ENCODE measurements at regions not wholly inside any gene's neighbourhood (a gene's known extent, or its start where the extent isn't known, plus 50 kb on each side); places are given as distances from the start of the nearest gene placed in this dataset.

DNA sequence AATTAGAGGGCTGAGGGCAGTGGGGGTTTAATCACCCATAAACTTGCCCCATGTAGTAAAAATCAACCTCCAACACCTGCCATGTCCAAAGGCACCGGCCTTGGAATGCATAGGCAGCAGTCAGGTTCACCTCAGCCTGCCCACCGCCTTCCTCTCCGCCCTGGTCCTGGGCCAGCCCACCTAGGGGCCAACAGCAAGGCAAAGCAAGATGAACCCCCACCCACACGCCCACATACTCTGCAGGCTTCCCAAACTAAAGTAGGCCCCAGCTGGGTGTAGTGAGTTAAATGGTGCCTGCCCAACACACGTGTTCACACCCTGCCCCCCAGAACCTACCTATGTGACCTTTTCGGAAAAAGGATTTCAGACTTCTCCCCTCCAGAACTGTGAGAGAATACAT is 92.9 kb upstream of the RAI14 start:
- TF ChIP-seq POLR2A (IDR thresholded peaks at IDR 0.05): no peak
- TF ChIP-seq, protein P1, sequence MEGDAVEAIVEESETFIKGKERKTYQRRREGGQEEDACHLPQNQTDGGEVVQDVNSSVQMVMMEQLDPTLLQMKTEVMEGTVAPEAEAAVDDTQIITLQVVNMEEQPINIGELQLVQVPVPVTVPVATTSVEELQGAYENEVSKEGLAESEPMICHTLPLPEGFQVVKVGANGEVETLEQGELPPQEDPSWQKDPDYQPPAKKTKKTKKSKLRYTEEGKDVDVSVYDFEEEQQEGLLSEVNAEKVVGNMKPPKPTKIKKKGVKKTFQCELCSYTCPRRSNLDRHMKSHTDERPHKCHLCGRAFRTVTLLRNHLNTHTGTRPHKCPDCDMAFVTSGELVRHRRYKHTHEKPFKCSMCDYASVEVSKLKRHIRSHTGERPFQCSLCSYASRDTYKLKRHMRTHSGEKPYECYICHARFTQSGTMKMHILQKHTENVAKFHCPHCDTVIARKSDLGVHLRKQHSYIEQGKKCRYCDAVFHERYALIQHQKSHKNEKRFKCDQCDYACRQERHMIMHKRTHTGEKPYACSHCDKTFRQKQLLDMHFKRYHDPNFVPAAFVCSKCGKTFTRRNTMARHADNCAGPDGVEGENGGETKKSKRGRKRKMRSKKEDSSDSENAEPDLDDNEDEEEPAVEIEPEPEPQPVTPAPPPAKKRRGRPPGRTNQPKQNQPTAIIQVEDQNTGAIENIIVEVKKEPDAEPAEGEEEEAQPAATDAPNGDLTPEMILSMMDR (IDR thresholded peaks at IDR 0.05): no peak
- TF ChIP-seq EP300 (IDR thresholded peaks at IDR 0.05): no peak

Data from ovary (tissue), 3 donors.